ENCODE measurements at regions not wholly inside any gene's neighbourhood (a gene's known extent, or its start where the extent isn't known, plus 50 kb on each side); places are given as distances from the start of the nearest gene placed in this dataset.

DNA sequence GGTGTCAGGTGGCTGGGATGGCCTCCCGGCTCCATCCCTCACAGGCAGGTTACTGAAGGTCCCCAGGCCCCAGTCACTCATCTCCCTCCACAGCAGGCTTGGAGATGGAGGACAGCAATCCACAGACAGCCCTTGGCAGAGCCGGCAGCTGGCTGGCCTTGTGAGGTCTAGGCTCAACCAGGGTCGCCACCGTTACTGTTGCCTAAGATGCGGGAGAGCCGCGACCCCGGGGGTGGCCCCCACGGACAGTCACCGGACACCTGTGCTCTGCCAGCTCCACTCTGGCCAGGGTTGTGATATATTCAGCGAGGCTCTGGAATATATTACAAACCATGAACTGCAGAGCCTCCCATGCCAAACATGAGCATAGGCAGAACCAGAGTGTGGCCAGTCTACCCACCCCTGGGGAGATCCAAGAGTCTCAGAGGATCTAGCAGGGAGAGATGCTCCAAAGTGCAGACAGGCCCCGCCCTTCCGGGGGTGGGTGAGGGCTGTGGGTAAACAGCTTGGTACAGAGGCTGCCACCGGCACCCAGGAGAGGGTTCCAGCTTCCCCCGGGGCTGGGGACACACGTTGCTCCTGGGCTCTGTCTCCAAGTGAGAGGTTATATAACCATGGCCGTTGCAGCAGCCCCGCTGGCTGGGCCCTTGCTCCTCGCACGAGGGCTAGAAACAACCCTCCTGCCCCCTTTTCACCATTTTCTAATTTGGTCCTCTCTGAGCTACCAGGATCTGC lies 55.9 kb upstream of the DIO3 start:
- H3K4me1 ChIP-seq (ENCODE audit: control insufficient read depth in 5 of 5, insufficient read depth in 5 of 5, low read length in 5 of 5), result peaks cover 0 to 5% (median 0%) of the 10 kb centered on the region in 5 donors
- 85 to 89% methylated on average over 20 of the region's 20 CpGs for WGBS, 2 donors
- H3K9me3 ChIP-seq (ENCODE audit: control insufficient read depth in 4 of 4, insufficient read depth in 3 of 4, low read length in 3 of 4), result peaks cover 0 to 6% (median 0%) of the 10 kb centered on the region in 4 donors

DNA sequence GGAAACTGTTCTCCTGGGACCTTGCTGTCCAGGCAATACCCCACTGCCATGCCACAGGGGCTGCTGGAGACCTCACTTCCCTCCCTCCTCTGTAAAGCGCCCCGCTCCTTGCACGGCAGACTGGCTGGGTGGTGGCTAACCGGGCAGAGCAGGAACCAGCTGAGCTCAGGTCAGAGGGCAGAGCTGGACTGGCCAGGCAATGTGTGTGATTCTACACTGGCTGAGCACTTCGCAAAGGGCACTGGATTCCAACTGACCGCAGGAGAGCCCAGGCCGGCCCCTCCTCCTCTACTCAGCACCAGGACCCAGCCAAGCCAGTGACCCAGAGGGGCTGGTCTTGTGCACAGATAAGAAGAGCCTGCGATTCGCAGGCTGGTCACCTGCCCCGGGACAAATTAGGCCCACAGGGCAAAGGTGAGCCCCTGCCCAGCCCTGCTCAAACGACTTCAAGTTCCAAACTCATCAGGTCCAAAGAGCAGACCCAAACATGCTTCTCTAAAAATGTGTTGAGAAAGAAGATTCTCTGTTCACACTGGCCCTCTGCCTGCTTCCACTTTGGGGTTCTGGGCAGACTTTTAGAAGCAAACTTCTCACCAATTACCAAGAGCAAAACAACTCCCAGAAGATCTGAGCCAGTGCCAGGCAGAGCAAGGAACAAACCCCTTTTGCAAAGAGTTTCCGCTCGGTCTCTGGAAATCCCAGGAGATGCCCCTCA lies 54.9 kb upstream of the DIO3 start:
- peaks cover 0 to 6% (median 0%) of the 10 kb centered on the region in 4 donors for H3K9me3 ChIP-seq (ENCODE audit: control insufficient read depth in 4 of 4, insufficient read depth in 3 of 4, low read length in 3 of 4)
- ATAC-seq (ENCODE audit: insufficient read depth, low FRiP score) (no peak), DNase-seq (peak in 1 of 3 donors; percentile 5)
- H3K36me3 ChIP-seq (ENCODE audit: control insufficient read depth in 4 of 4, insufficient read depth in 4 of 4, low read length in 4 of 4), result no peaks in the 10 kb centered on the region
- TF ChIP-seq, protein P1, sequence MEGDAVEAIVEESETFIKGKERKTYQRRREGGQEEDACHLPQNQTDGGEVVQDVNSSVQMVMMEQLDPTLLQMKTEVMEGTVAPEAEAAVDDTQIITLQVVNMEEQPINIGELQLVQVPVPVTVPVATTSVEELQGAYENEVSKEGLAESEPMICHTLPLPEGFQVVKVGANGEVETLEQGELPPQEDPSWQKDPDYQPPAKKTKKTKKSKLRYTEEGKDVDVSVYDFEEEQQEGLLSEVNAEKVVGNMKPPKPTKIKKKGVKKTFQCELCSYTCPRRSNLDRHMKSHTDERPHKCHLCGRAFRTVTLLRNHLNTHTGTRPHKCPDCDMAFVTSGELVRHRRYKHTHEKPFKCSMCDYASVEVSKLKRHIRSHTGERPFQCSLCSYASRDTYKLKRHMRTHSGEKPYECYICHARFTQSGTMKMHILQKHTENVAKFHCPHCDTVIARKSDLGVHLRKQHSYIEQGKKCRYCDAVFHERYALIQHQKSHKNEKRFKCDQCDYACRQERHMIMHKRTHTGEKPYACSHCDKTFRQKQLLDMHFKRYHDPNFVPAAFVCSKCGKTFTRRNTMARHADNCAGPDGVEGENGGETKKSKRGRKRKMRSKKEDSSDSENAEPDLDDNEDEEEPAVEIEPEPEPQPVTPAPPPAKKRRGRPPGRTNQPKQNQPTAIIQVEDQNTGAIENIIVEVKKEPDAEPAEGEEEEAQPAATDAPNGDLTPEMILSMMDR (IDR thresholded peaks at IDR 0.05; ENCODE audit: control extremely low read depth, extremely low read depth), result no peak
- no peak overlapping the region for H3K27ac ChIP-seq (ENCODE audit: low read depth in 1 of 2, low read length in 1 of 2)
- no peak overlapping the region for H3K9ac ChIP-seq (ENCODE audit: insufficient read depth in 1 of 2, low read length in 2 of 2)
- no peak overlapping the region for H3K4me3 ChIP-seq
- WGBS, 2 donors, result 84 to 85% methylated on average over 11 to 13 of the region's 13 CpGs
- H3K27me3 ChIP-seq (ENCODE audit: control insufficient read depth in 3 of 3, insufficient read depth in 3 of 3, low read length in 2 of 3), result peaks cover 0 to 4% (median 0%) of the 10 kb centered on the region in 3 donors
- H3K4me1 ChIP-seq (ENCODE audit: control insufficient read depth in 5 of 5, insufficient read depth in 5 of 5, low read length in 5 of 5), result peaks cover 0 to under 1% (median 0%) of the 10 kb centered on the region in 5 donors

More for the DNA sequence above, 55.9 kb upstream of the DIO3 start:
- TF ChIP-seq, protein P1 (IDR thresholded peaks at IDR 0.05; ENCODE audit: control extremely low read depth, extremely low read depth), result no peak
- H3K27ac ChIP-seq (ENCODE audit: low read depth in 1 of 2, low read length in 1 of 2), result no peak overlapping the region
- no peak overlapping the region for H3K4me3 ChIP-seq
- no peaks in the 10 kb centered on the region for H3K36me3 ChIP-seq (ENCODE audit: control insufficient read depth in 4 of 4, insufficient read depth in 4 of 4, low read length in 4 of 4)
- no peak overlapping the region for H3K9ac ChIP-seq (ENCODE audit: insufficient read depth in 1 of 2, low read length in 2 of 2)
- ATAC-seq (ENCODE audit: insufficient read depth, low FRiP score), result no peak
- peaks cover 0 to 12% (median 0%) of the 10 kb centered on the region in 3 donors for H3K27me3 ChIP-seq (ENCODE audit: control insufficient read depth in 3 of 3, insufficient read depth in 3 of 3, low read length in 2 of 3)
- DNase-seq, result no peak

DNA sequence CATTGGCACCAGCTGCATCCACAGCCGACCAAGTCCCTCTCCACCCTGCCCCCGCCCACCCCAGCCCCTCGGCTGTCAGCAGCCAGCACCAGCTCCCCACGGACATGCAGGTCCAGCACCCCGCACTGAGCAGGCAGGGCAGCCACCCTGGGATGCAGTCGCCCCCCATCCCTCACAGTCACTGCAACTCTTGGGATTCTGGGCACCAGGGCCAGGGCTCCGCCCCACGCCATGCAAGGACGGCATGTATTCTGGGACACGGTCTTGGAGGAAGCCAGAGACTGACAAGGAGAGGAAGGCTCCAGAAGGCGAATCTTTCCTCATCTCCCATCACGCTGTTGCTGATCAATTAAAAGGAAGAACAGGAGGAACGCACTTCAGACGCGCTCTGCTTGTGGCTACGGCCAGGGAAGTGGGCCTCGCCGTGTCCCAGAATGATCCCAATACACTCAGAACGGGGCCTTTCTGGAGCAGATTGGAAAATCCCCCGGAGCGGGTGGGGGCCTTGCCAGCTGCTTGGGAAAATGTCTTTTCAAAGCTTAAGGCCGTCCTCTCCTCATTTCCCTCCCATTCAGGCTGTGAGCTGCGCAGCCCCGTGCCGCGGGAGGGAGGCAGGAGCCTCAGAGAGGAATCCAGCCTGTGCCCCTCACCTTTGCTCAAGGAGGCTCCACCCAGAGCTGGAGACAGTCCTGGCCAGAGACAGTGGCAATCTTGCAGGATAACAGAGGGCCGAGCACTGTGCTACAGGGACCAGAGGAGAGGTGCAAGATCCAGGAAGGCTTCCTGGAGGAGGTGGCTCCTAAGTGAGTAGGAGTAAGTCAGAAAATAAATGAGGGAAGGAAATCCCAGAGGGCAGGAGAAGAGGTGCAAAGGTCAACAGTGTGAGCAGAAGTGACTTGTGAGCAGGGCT lies 54.1 kb upstream of the DIO3 start:
- H3K4me1 ChIP-seq (ENCODE audit: control insufficient read depth in 5 of 5, insufficient read depth in 5 of 5, low read length in 5 of 5), result no peaks in the 10 kb centered on the region
- H3K4me3 ChIP-seq, result no peak overlapping the region
- no peak overlapping the region for H3K27ac ChIP-seq (ENCODE audit: low read depth in 1 of 2, low read length in 1 of 2)
- H3K9me3 ChIP-seq (ENCODE audit: control insufficient read depth in 4 of 4, insufficient read depth in 3 of 4, low read length in 3 of 4), result peaks cover 0 to 6% (median 0%) of the 10 kb centered on the region in 4 donors
- ATAC-seq (ENCODE audit: insufficient read depth, low FRiP score) (no peak), DNase-seq (peak in 1 of 3 donors; percentile 7)
- H3K27me3 ChIP-seq (ENCODE audit: control insufficient read depth in 3 of 3, insufficient read depth in 3 of 3, low read length in 2 of 3), result no peaks in the 10 kb centered on the region
- no peaks in the 10 kb centered on the region for H3K36me3 ChIP-seq (ENCODE audit: control insufficient read depth in 4 of 4, insufficient read depth in 4 of 4, low read length in 4 of 4)
- no peak overlapping the region for H3K9ac ChIP-seq (ENCODE audit: insufficient read depth in 1 of 2, low read length in 2 of 2)
- 77 to 81% methylated on average over 27 of the region's 27 CpGs for WGBS, 2 donors
- TF ChIP-seq, protein P1 (IDR thresholded peaks at IDR 0.05; ENCODE audit: control extremely low read depth, extremely low read depth), result no peak
